ENCODE measurements at regions not wholly inside any gene's neighbourhood (a gene's known extent, or its start where the extent isn't known, plus 50 kb on each side); places are given as distances from the start of the nearest gene placed in this dataset.

DNA sequence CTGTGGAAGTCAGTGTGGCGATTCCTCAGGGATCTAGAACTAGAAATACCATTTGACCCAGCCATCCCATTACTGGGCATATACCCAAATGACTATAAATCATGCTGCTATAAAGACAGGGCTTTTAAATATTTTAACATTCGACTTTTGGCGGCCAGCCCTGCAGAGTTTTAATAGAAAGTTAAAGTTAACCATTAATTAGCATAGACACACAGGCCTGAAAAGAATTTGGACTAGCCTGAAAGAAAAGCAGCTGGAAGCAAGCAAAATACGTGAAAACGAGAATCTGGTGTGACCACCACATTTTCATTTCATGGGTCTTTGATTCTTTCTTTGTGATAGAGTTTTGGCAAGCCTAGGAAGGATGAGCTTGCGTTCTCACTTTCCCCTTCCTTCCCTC, 184.0 kb downstream of the SCG2 start:
- TF ChIP-seq, protein P1, sequence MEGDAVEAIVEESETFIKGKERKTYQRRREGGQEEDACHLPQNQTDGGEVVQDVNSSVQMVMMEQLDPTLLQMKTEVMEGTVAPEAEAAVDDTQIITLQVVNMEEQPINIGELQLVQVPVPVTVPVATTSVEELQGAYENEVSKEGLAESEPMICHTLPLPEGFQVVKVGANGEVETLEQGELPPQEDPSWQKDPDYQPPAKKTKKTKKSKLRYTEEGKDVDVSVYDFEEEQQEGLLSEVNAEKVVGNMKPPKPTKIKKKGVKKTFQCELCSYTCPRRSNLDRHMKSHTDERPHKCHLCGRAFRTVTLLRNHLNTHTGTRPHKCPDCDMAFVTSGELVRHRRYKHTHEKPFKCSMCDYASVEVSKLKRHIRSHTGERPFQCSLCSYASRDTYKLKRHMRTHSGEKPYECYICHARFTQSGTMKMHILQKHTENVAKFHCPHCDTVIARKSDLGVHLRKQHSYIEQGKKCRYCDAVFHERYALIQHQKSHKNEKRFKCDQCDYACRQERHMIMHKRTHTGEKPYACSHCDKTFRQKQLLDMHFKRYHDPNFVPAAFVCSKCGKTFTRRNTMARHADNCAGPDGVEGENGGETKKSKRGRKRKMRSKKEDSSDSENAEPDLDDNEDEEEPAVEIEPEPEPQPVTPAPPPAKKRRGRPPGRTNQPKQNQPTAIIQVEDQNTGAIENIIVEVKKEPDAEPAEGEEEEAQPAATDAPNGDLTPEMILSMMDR (IDR thresholded peaks at IDR 0.05): no peak
- Mint-ChIP-seq H3K9me3 (no peaks in the 10 kb centered on the region), H3K4me1 (ENCODE audit: low read depth) (peaks cover 11% of the 10 kb centered on the region), H3K36me3 (ENCODE audit: low read depth) (no peaks in the 10 kb centered on the region), H3K27ac (no peak overlapping the region), H3K4me3 (no peak overlapping the region), H3K27me3 (ENCODE audit: insufficient read depth) (peaks cover 3% of the 10 kb centered on the region)
- no peak for DNase-seq

GRCh38 chr2:223418604-223419199, 183.5 kb downstream of the SCG2 start:
- no peak overlapping the region for H3K27ac Mint-ChIP-seq
- H3K4me3 Mint-ChIP-seq: no peak overlapping the region
- H3K36me3 Mint-ChIP-seq (ENCODE audit: low read depth): no peaks in the 10 kb centered on the region
- DNase-seq: no peak
- TF ChIP-seq, protein P1 (IDR thresholded peaks at IDR 0.05): no peak
- no peaks in the 10 kb centered on the region for H3K9me3 Mint-ChIP-seq
- H3K4me1 Mint-ChIP-seq (ENCODE audit: low read depth): peaks cover 11% of the 10 kb centered on the region
- H3K27me3 Mint-ChIP-seq (ENCODE audit: insufficient read depth): peaks cover 5% of the 10 kb centered on the region

GRCh38 chr2:223420048-223420447, 182.1 kb downstream of the SCG2 start:
- no peak overlapping the region for H3K27ac Mint-ChIP-seq
- no peak for DNase-seq
- H3K4me3 Mint-ChIP-seq: no peak overlapping the region
- TF ChIP-seq, protein P1 (IDR thresholded peaks at IDR 0.05): no peak
- H3K9me3 Mint-ChIP-seq: no peaks in the 10 kb centered on the region
- H3K27me3 Mint-ChIP-seq (ENCODE audit: insufficient read depth): peaks cover 9% of the 10 kb centered on the region; the same call in 1 of the 2 replicates
- H3K36me3 Mint-ChIP-seq (ENCODE audit: low read depth): no peaks in the 10 kb centered on the region
- H3K4me1 Mint-ChIP-seq (ENCODE audit: low read depth): peaks cover 7% of the 10 kb centered on the region

GRCh38 chr2:223431479-223431878, 170.7 kb downstream of the SCG2 start:
- Mint-ChIP-seq H3K4me3 (no peak overlapping the region), H3K27ac (no peak overlapping the region), H3K4me1 (ENCODE audit: low read depth) (no peaks in the 10 kb centered on the region), H3K27me3 (ENCODE audit: insufficient read depth) (no peaks in the 10 kb centered on the region), H3K9me3 (no peaks in the 10 kb centered on the region), H3K36me3 (ENCODE audit: low read depth) (no peaks in the 10 kb centered on the region)
- DNase-seq: no peak
- TF ChIP-seq, protein P1 (IDR thresholded peaks at IDR 0.05): no peak

DNA sequence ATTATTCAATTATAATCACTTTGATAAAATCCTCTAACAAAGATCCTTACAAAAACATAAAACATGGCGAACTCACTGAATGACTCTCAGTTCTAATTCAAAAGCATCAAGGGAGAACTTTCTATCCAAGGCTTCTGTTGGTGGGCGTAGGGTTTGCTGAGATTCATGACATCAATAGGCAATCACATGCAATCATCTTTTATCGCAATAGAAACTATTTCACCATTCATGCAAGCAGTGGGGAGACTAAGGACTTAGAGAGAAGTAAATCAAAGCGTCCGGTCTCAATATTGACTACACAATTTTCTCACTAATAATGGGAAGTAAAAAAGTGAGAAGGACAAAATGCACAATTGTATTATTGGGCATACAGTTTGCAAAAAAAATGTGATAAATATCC, 168.7 kb downstream of the SCG2 start:
- no peak overlapping the region for H3K27ac Mint-ChIP-seq
- no peaks in the 10 kb centered on the region for H3K9me3 Mint-ChIP-seq

More for the DNA sequence above, 168.7 kb downstream of the SCG2 start:
- Mint-ChIP-seq H3K27me3 (ENCODE audit: insufficient read depth) (no peaks in the 10 kb centered on the region), H3K4me1 (ENCODE audit: low read depth) (no peaks in the 10 kb centered on the region), H3K36me3 (ENCODE audit: low read depth) (no peaks in the 10 kb centered on the region), H3K4me3 (no peak overlapping the region)
- DNase-seq: no peak
- TF ChIP-seq, protein P1 (IDR thresholded peaks at IDR 0.05): no peak

Data from HFFc6 (cell line).